NCI-H460 (cell line): ENCODE measurements at regions not wholly inside any gene's neighbourhood (a gene's known extent, or its start where the extent isn't known, plus 50 kb on each side); places are given as distances from the start of the nearest gene placed in this dataset.
"Not testable (repeated sequence)": the region's sequence is repeated elsewhere in the genome, so short reads cannot be mapped to it uniquely, and the experiment has no call there.

Source experiments
- DNase-seq: peaks from one replicate; pipeline ENCODE4 v3.0.0-alpha.2; 2016; ENCODE audit warnings: low read depth; ENCODE audit errors: extremely low read depth

DNA sequence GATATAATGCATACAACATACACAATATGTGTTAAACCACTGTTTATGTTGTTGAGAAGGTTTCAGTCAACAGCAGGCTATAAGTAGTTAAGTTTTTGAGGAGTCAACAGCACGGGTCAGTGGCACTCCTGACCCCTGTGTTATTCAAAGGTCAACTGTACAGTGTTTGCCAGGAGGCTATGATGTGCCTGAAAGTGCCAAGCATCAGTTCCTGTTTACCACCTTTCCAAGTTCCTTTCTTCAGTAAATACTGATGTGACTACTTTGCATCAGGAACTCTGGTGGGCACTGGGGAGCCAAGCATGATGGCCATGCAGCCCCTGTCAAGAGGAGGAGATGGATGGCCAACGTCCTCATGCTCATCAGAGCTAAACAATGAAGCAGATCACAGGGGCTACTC is 224.4 kb upstream of the EXOC2 start:
- no peak for DNase-seq

DNA sequence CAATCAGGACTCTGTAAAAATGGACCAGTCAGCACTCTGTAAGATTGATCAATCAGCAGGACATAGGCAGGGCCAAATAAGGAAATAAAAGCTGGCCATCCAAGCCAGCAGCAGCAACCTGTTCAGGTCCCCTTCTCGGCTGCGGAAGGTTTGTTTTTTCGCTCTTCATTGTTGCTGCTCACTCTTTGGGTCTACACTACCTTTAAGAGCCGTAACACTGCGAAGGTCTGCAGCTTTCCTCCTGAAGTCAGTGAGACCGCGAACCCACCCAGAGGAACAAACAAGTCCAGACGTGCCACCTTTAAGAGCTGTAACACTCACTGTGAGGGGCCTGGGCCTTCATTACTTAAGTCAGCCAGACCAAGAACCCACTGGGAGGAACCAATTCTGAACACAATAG is 223.2 kb upstream of the EXOC2 start:
- DNase-seq, result no peak

DNA sequence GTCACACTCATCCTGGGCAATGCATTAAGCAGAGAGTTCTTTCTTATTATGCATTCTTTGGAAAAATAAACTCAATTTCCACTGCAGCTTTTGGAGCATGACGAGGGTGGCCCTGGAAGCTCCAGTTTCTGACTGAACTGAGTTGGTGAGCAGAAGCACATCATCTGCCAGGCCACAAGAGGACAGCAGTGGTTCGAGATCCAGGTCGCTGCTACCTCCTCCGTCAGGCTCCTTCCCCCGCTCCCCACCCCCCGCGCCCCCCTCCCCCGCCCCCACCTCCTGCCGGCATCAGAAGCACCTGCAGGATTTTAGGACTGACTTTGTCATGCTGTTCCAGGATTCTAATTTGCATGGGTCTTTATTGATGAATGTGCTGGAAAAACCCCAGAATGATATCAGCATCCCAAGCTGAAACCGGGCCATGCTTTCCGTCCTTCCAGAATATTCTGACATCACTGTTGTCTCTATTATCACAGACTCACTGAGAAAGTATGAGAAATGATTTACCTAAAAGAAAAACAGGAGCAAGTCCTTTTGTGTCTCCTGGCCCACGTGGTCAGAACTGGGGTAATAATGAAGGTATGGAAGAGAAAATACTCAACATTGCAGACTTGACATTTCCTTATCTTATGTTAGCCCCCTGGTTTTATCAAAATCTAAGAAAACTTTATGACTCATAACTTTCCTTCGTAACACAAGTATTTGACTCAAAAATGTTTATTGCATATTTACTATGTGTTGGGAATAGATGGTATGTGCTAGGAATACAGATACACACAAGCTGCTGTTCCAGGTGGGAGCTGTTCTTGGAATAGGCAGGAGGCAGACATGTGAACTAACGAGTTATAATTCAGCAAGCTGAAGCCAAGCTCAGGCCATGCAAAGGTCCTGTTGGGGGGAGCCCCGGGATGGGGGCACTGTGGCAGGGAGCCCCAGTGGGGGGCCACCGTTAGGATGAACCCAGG is 220.2 kb upstream of the EXOC2 start:
- DNase-seq, result peak; percentile 49

DNA sequence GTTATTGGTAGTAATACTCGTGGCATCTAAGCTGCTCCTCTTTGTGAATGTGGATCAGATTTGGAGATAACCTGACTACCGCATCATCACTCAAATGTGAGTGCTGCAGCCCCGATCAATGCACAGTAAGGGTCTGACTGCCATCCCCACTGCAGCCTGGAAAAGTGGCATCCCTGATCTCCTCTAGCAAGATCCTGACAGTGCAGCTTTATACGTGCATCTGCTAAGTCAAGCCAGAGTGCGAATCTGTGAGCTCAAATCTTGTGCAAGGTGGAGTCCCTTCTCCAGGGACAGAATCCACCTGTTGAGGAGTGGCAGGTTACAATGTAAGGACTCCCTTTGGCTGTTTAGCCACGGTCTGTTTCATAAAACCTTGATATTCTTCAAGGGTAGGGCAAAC is 215.0 kb upstream of the EXOC2 start:
- no peak for DNase-seq

DNA sequence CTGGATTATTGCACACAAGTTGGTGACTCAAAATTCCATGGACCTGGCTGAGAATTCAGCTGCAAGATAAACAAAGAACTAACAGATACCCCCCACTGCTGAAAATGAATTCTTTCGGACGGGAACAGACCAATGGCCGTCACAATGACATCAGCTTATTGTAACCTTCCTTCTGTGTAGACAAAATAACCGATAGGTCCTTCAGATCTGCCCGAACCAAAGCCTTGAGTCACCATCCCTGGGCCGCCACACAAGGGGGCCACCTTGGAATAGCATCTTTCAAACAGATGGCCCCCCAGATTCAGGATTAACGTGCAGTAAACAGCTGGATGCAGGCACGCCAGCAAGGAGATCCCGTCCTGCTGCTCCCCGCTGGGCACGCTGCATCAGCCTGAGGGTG is 214.0 kb upstream of the EXOC2 start:
- DNase-seq, result peak; percentile 24

GRCh38 chr6:905556-905955 is 212.6 kb upstream of the EXOC2 start:
- no peak for DNase-seq

DNA sequence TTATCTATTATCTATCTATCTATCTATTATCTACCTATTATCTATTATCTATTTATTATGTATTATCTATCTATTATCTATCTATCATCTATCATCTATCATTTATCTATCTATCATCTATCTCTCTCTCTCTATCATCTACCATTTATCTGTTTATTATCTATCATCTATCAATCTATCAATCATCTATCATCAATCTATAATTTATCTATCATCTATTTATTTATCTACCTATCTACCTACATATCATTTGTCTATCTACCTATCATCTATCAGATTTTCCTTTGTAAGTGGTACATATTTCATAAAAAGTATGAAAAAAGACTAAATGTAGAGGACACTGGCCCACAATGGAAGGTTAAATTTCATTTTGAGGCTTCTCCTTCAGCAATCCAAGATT is 212.1 kb upstream of the EXOC2 start:
- no peak for DNase-seq

- no peak for DNase-seq
Measured at GRCh38 chr6:903761-904160, 210.8 kb upstream of the EXOC2 start.

- no peak for DNase-seq
Measured at GRCh38 chr6:901696-902460, 208.9 kb upstream of the EXOC2 start.

GRCh38 chr6:900716-901605 is 208.0 kb upstream of the EXOC2 start:
- DNase-seq, result no peak

DNA sequence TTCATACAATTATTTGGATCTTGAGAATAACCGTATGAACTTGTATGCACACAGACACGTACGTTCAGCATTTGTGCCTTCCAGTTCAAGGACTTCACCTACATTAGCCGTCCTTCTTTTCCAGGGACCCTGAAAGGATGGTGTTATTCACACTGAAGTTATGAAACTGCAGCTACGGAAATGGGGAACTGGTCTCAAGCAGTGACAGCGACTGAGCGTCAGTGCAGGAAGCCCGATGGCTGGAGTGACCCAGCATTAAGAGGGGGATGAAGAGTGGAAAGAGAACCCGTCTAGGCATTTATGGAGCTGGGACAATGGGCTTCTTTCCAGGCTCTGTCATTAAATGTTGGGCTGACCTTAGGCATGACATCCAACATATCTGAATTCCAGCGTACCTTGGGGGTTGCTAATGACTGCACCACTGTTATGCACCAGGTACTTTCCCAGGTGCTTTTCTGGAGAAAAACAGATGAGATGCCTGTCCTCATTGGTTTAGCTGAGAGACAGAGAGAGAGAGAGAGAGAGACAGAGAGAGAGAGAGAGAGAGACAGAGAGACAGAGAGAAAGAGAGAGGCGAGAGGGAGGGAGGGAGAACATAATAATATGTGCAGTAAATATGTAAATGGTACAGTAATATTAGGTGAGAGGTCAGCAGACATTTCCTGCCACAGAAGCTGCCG is 204.7 kb upstream of the EXOC2 start:
- no peak for DNase-seq

GRCh38 chr6:894274-894673 is 201.3 kb upstream of the EXOC2 start:
- DNase-seq, result no peak

DNA sequence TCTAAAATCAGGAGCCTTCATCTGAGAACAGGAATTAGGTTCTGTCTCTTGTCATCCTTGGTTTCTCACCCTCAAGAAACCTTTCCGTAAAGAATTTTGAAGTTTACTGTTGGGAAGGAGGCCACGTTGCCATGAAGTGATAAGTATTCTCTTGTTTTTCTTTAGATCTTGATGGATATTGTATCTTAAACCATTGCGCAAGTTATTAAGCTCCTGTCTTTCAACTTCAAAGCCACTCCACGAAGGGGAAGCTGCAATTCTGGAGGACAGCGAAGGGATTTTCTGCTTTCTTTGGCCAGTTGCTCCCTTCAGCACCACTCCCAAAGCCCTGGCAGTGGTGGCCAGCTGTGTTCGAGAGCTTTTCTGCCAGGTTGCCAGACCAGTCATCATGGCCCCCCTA is 198.1 kb upstream of the EXOC2 start:
- no peak for DNase-seq

GRCh38 chr6:890201-890600 is 197.3 kb upstream of the EXOC2 start:
- DNase-seq, result no peak

DNA sequence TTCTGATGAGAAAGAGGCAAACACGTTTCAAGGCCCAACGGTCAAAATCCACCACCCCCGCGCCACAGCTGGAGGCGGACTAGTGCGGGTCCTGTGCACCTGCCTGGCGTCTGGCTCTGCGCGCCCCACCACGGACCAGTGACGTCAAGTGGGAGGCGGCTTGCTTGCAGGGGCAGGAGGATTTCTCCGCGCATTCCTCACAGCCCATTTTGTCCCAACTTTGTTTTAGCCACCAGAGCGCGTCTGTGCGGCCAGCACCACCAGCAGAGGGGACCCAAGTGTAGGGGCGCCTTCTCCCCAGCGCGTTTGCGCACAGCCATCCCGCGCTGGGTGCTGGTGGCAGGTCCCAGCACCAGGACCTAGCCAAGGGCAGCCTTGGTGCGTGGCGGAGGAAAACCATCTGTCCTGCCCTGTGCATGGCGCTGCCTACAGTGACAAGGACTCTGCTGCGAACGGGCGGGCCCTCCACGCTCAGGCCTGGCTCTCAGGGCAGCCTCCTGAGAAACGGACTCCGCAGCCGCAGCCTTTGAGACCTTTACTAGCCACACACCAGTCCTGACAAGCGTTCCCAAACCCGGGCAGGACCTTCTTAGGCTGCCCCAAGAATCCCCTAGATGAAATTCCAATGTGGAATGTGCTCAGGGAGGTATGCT is 194.8 kb upstream of the EXOC2 start:
- no peak for DNase-seq

- not testable (repeated sequence) for DNase-seq
Measured at GRCh38 chr6:886116-886515, 193.2 kb upstream of the EXOC2 start.

- no peak for DNase-seq
Measured at GRCh38 chr6:885051-885590, 192.2 kb upstream of the EXOC2 start.

GRCh38 chr6:884570-884969 is 191.6 kb upstream of the EXOC2 start:
- DNase-seq, result no peak

- no peak for DNase-seq
Measured at GRCh38 chr6:882084-882598, 189.2 kb upstream of the EXOC2 start.
